Spleen (tissue), 11 donors: ENCODE measurements at regions not wholly inside any gene's neighbourhood (a gene's known extent, or its start where the extent isn't known, plus 50 kb on each side); places are given as distances from the start of the nearest gene placed in this dataset.

Experiments
- DNase-seq: peaks from one replicate; pipeline ENCODE4 v3.0.0-alpha.2; 2020
- H3K27ac ChIP-seq, 8 donors: fragments of 200-600 bp; sonication (generic) in 7 of 8; 1 replicate in 4 of 8; 2 replicates in 4 of 8; pipeline versions ENCODE4 v1.5.0 to v1.8.0; 2016 to 2021; ENCODE audit warnings: inconsistent platforms in 4 of 8, mild to moderate bottlenecking in 4 of 8, moderate library complexity in 1 of 8
- H3K27me3 ChIP-seq, 7 donors: fragments of 200-600 bp; sonication (generic) in 6 of 7; replicated peaks in 1 of 7; 1 replicate in 4 of 7; 2 replicates in 3 of 7; pipeline versions ENCODE4 v1.5.0 to v1.8.0; 2016 to 2021; ENCODE audit warnings: inconsistent platforms in 3 of 7, mild to moderate bottlenecking in 1 of 7
- H3K36me3 ChIP-seq, 6 donors: fragments of 200-600 bp; sonication (generic) in 5 of 6; 1 replicate in 4 of 6; 2 replicates in 2 of 6; pipeline versions ENCODE4 v1.5.0 to v1.8.0; 2016 to 2021; ENCODE audit warnings: inconsistent platforms in 2 of 6
- H3K4me1 ChIP-seq, 6 donors: fragments of 200-600 bp; sonication (generic) in 5 of 6; 1 replicate in 3 of 6; 2 replicates in 3 of 6; pipeline versions ENCODE4 v1.5.0 to v1.8.0; 2016 to 2021; ENCODE audit warnings: inconsistent platforms in 3 of 6
- H3K4me3 ChIP-seq, 8 donors: fragments of 200-600 bp; sonication (generic) in 7 of 8; 1 replicate in 4 of 8; 2 replicates in 4 of 8; pipeline versions ENCODE4 v1.5.0 to v1.8.0; 2016 to 2021; ENCODE audit warnings: inconsistent platforms in 4 of 8, mild to moderate bottlenecking in 4 of 8, moderate library complexity in 2 of 8
- H3K9me3 ChIP-seq, 8 donors: fragments of 200-600 bp; sonication (generic) in 7 of 8; 1 replicate in 4 of 8; 2 replicates in 4 of 8; pipeline versions ENCODE4 v1.5.0 to v1.8.0; 2016 to 2021; ENCODE audit warnings: inconsistent platforms in 4 of 8
- POLR2A ChIP-seq, 3 donors: fragments of 450-650 bp; IDR thresholded peaks; one replicate each; pipeline ENCODE4 v1.5.1; 2017; ENCODE audit warnings: antibody characterized with exemption in 3 of 3, mild to moderate bottlenecking in 1 of 3
- POLR2AphosphoS5 ChIP-seq, 3 donors: sonication (generic); formaldehyde crosslinking; IDR thresholded peaks; one replicate each; pipeline ENCODE4 v1.5.1; 2017; ENCODE audit warnings: antibody characterized with exemption in 3 of 3
- WGBS, 5 donors: extraction: QIAGEN DNeasy Blood & Tissue Kit in 3 of 5; methylation state at CpG; one replicate each; pipeline versions ENCODE4 v1.1.5 to v1.1.7; 2013 to 2018; 5-methylcytosine and 5-hydroxymethylcytosine counted together
- intact Hi-C: fragments of 100-400 bp; cut with DNase I; formaldehyde crosslinking; loops from one replicate; pipeline ENCODE4 v1.15.0; 2023; ENCODE audit warnings: low total_unique reads
- TF ChIP-seq, protein P1 (sequence below), 11 experiments: fragments of 200-600 bp in 7 of 11; fragments of 450-650 bp in 4 of 11; sonication (generic) in 4 of 11; IDR thresholded peaks in 8 of 11; conservative IDR thresholded peaks in 3 of 11; 1 replicate in 7 of 11; 2 replicates in 4 of 11; pipeline versions ENCODE4 v1.4.0 to v1.8.0; 2016 to 2021; ENCODE audit warnings: antibody characterized with exemption in 11 of 11, inconsistent platforms in 4 of 11, mild to moderate bottlenecking in 1 of 11
- donor health status: healthy with polysubstance abuse.
- donor health status: DM: no; HTN: no; CAD: no; lungs with moderate emphysema.
- donor health status: DM: no; HTN: no; CAD: no.
- donor health status: Bipolar disorder and iron deficiency.
- donor health status: healthy.
- donor health status: DM: no; HTN: no; CAD: no.
- donor health status: DM: yes; HTN: yes; CAD: no.

DNA sequence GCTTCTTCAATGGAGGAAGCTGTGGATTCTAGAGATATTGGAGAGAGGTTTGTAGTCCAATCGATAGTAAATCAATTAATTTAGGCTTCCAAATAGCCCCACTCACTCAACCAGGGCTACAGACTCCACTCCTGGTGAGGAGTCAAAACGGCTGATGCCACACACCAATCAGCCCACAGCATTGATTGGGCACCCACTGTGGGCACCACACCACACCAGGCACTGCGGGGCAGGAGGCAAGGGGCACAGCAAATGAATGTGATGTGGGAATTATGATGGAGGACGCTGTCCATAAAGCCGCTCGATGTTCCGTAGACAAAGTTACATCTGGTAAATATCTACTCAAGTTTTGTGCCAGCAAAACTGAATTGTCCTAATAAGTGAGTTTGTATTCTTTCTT lies 547.3 kb upstream of the CADM1 start:
- H3K27me3 ChIP-seq, result peaks cover 0 to 6% (median 0%) of the 10 kb centered on the region in 7 donors
- no peak overlapping the region for H3K27ac ChIP-seq
- no peaks in the 10 kb centered on the region for H3K4me1 ChIP-seq
- no peak overlapping the region for H3K4me3 ChIP-seq
- no peak for DNase-seq
- 85 to 91% (median 91%) methylated on average over 7 of the region's 7 CpGs for WGBS, 5 donors
- H3K36me3 ChIP-seq, result no peaks in the 10 kb centered on the region
- TF ChIP-seq POLR2A (IDR thresholded peaks at IDR 0.05) (no peak), POLR2AphosphoS5 (IDR thresholded peaks at IDR 0.05) (no peak)
- TF ChIP-seq, protein P1, sequence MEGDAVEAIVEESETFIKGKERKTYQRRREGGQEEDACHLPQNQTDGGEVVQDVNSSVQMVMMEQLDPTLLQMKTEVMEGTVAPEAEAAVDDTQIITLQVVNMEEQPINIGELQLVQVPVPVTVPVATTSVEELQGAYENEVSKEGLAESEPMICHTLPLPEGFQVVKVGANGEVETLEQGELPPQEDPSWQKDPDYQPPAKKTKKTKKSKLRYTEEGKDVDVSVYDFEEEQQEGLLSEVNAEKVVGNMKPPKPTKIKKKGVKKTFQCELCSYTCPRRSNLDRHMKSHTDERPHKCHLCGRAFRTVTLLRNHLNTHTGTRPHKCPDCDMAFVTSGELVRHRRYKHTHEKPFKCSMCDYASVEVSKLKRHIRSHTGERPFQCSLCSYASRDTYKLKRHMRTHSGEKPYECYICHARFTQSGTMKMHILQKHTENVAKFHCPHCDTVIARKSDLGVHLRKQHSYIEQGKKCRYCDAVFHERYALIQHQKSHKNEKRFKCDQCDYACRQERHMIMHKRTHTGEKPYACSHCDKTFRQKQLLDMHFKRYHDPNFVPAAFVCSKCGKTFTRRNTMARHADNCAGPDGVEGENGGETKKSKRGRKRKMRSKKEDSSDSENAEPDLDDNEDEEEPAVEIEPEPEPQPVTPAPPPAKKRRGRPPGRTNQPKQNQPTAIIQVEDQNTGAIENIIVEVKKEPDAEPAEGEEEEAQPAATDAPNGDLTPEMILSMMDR (IDR thresholded peaks at IDR 0.05 in 8 of 11, conservative IDR thresholded peaks at IDR 0.05 in 3 of 11), result no peak
- intact Hi-C loops, result no loop called here
- H3K9me3 ChIP-seq, result no peaks in the 10 kb centered on the region

GRCh38 chr11:116049383-116049782 lies 545.2 kb upstream of the CADM1 start:
- Histone ChIP-seq H3K4me3 (no peak overlapping the region), H3K36me3 (no peaks in the 10 kb centered on the region), H3K27me3 (peaks cover 0 to 6% (median 0%) of the 10 kb centered on the region in 7 donors), H3K4me1 (no peaks in the 10 kb centered on the region), H3K9me3 (no peaks in the 10 kb centered on the region), H3K27ac (no peak overlapping the region)
- 37 to 58% (median 49%) methylated on average over 1 of the region's 1 CpG for WGBS, 5 donors
- TF ChIP-seq POLR2AphosphoS5 (IDR thresholded peaks at IDR 0.05), result no peak
- no peak for TF ChIP-seq POLR2A (IDR thresholded peaks at IDR 0.05)
- TF ChIP-seq, protein P1 (IDR thresholded peaks at IDR 0.05 in 8 of 11, conservative IDR thresholded peaks at IDR 0.05 in 3 of 11), result no peak
- DNase-seq, result no peak
- intact Hi-C loops, result no loop called here

DNA sequence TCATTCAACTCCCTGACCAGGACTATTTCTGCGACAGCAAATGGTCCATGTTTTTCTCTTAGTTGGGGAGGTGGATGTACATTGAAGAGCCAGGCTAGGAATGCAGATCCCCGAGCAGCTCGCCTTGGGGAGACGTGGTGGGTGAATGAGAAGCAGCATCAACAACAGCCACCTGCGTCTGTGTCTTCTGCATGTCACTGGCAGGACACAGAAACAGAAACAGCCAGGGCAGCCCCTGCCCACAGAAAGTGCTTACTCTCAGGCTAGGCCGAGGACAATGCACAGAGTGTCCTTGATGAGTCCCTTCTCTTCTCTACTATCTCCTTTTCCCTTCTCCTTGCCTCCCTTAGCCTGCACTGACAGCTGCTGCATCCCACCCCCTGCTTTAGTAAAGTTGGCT lies 541.9 kb upstream of the CADM1 start:
- no peak for DNase-seq
- H3K27me3 ChIP-seq, result no peaks in the 10 kb centered on the region
- H3K27ac ChIP-seq, result no peak overlapping the region
- no peaks in the 10 kb centered on the region for H3K4me1 ChIP-seq
- WGBS, 5 donors, result 84 to 92% (median 88%) methylated on average over 6 of the region's 6 CpGs
- no peaks in the 10 kb centered on the region for H3K36me3 ChIP-seq
- TF ChIP-seq POLR2A (IDR thresholded peaks at IDR 0.05) (no peak), POLR2AphosphoS5 (IDR thresholded peaks at IDR 0.05) (no peak)
- TF ChIP-seq, protein P1 (IDR thresholded peaks at IDR 0.05 in 8 of 11, conservative IDR thresholded peaks at IDR 0.05 in 3 of 11), result no peak
- H3K9me3 ChIP-seq, result no peaks in the 10 kb centered on the region
- no peak overlapping the region for H3K4me3 ChIP-seq
- intact Hi-C loops, result no loop called here

GRCh38 chr11:116044941-116045340 lies 540.7 kb upstream of the CADM1 start:
- no peak overlapping the region for H3K4me3 ChIP-seq
- TF ChIP-seq, protein P1 (IDR thresholded peaks at IDR 0.05 in 8 of 11, conservative IDR thresholded peaks at IDR 0.05 in 3 of 11), result no peak
- TF ChIP-seq POLR2A (IDR thresholded peaks at IDR 0.05) (no peak), POLR2AphosphoS5 (IDR thresholded peaks at IDR 0.05) (no peak)
- no peak for DNase-seq
- no peaks in the 10 kb centered on the region for H3K36me3 ChIP-seq
- no peak overlapping the region for H3K27ac ChIP-seq
- no peaks in the 10 kb centered on the region for H3K27me3 ChIP-seq
- no peaks in the 10 kb centered on the region for H3K4me1 ChIP-seq
- H3K9me3 ChIP-seq, result no peaks in the 10 kb centered on the region
- 68 to 84% (median 69%) methylated on average over 10 of the region's 10 CpGs for WGBS, 5 donors
- intact Hi-C loops, result no loop called here
